ENCODE measurements at regions not wholly inside any gene's neighbourhood (a gene's known extent, or its start where the extent isn't known, plus 50 kb on each side); places are given as distances from the start of the nearest gene placed in this dataset.
"Not testable (repeated sequence)": the region's sequence is repeated elsewhere in the genome, so short reads cannot be mapped to it uniquely, and the experiment has no call there.

DNA sequence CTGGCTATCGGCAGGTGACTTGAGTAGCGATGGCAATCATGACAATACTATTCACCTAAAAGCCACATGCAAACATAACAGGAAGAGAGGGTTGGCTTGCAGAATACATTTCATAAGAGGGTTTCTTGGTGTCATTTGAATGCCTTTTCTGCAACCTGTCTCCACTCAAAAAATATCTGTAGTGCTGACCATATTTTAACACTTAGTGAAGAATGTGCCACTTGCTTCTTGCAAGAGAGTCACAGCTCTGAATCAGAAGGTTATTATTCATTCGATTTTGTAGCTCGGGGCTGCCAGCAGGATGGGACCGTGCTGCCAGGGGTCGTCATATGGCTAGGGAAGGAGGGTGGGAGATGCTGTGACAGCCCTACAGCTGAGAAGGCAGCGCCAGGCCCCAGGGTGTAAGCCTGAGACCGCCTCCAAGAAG is 152.0 kb upstream of the PITRM1 start:
- Mint-ChIP-seq H3K27ac (no peak overlapping the region), H3K4me1 (peaks cover 7% of the 10 kb centered on the region), H3K9me3 (peaks cover 8% of the 10 kb centered on the region), H3K4me3 (no peak overlapping the region), H3K36me3 (no peaks in the 10 kb centered on the region), H3K27me3 (ENCODE audit: low read depth) (no peaks in the 10 kb centered on the region)
- TF ChIP-seq, protein P1, sequence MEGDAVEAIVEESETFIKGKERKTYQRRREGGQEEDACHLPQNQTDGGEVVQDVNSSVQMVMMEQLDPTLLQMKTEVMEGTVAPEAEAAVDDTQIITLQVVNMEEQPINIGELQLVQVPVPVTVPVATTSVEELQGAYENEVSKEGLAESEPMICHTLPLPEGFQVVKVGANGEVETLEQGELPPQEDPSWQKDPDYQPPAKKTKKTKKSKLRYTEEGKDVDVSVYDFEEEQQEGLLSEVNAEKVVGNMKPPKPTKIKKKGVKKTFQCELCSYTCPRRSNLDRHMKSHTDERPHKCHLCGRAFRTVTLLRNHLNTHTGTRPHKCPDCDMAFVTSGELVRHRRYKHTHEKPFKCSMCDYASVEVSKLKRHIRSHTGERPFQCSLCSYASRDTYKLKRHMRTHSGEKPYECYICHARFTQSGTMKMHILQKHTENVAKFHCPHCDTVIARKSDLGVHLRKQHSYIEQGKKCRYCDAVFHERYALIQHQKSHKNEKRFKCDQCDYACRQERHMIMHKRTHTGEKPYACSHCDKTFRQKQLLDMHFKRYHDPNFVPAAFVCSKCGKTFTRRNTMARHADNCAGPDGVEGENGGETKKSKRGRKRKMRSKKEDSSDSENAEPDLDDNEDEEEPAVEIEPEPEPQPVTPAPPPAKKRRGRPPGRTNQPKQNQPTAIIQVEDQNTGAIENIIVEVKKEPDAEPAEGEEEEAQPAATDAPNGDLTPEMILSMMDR (IDR thresholded peaks at IDR 0.05; ENCODE audit: unreplicated experiment) = no peak
- no peak for DNase-seq (ENCODE audit: low spot score in 2 of 2, unreplicated experiment in 2 of 2)

DNA sequence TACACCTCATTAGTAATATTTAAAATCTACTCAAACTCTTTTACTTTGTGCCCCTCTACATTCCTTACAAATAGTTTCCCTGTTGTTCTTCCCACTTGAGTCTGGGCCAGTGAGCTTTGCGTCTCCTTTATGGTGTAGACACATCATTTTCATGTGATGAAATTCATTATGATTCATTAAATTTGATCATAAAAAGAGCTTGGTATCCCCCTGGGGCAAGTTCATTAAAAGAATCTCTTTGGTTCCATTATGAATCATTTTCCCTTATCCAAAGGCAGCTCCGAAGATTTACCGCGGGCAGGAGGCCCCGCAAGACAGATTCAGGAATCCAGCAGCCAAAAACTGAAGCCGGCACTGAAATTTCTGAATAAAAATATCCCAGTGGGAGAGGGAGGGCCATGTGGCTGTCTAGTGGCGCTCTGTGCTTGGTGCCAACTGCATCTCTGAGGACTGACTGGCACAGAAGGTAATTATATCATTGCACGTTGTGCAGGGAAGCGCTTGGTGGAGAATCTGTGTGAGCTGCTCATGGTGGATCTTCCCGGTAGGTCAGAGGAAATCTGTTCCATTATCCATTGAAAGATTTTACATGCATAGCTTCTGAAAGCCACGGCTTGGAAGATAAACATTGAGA is 151.4 kb upstream of the PITRM1 start:
- no peak for DNase-seq (ENCODE audit: low spot score in 2 of 2, unreplicated experiment in 2 of 2)
- peaks cover 8% of the 10 kb centered on the region for H3K9me3 Mint-ChIP-seq
- H3K4me1 Mint-ChIP-seq = peaks cover 7% of the 10 kb centered on the region
- no peaks in the 10 kb centered on the region for H3K36me3 Mint-ChIP-seq
- no peak overlapping the region for H3K27ac Mint-ChIP-seq
- H3K4me3 Mint-ChIP-seq = no peak overlapping the region
- TF ChIP-seq, protein P1 (IDR thresholded peaks at IDR 0.05; ENCODE audit: unreplicated experiment) = no peak
- H3K27me3 Mint-ChIP-seq (ENCODE audit: low read depth) = no peaks in the 10 kb centered on the region

DNA sequence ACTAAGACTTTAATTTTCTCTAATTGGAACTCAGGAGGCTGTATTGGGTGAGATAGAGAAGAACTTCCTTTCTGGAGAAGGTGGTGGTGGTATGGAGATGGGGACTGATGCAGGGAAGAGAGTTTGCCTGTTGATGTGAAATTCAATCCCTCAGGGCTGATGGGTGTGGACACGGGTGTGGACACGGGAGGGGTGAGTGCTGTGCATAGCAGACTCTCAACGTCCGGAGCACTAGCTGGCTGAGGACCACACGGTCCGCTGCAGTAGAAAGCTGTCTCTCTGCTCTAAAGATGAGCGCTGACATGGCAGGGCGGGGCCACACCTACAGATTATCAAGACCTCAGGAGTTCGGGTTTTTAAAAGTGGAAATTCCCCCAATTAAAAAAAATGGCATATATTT is 148.5 kb upstream of the PITRM1 start:
- H3K9me3 Mint-ChIP-seq = peaks cover 8% of the 10 kb centered on the region
- TF ChIP-seq, protein P1 (IDR thresholded peaks at IDR 0.05; ENCODE audit: unreplicated experiment) = no peak
- H3K27me3 Mint-ChIP-seq (ENCODE audit: low read depth) = no peaks in the 10 kb centered on the region
- no peak overlapping the region for H3K4me3 Mint-ChIP-seq
- no peak overlapping the region for H3K27ac Mint-ChIP-seq
- H3K36me3 Mint-ChIP-seq = no peaks in the 10 kb centered on the region
- DNase-seq (ENCODE audit: low spot score in 2 of 2, unreplicated experiment in 2 of 2) = no peak
- peaks cover 7% of the 10 kb centered on the region for H3K4me1 Mint-ChIP-seq

DNA sequence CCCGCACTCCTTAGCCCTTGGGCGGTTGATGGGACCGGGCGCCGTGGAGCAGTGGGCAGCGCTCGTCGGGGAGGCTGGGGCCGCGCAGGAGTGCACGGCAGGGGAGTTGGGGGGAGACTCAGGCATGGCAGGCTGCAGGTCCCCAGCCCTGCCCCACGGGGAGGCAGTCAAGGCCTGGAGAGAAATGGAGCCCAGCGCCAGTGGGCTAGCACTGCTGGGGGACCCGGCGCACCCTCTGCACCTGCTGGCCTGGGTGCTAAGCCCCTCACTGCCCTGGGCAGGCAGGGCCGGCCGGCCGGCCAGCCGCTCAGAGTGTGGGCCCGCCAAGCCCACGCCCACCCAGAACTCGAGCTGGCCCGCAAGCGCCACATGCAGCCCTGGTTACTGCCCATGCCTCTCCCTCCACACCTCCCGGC is 147.2 kb upstream of the PITRM1 start:
- peaks cover 5% of the 10 kb centered on the region for H3K27me3 Mint-ChIP-seq (ENCODE audit: low read depth)
- H3K4me1 Mint-ChIP-seq = peaks cover 7% of the 10 kb centered on the region
- no peak for DNase-seq (ENCODE audit: low spot score in 2 of 2, unreplicated experiment in 2 of 2)
- H3K27ac Mint-ChIP-seq = no peak overlapping the region
- H3K36me3 Mint-ChIP-seq = no peaks in the 10 kb centered on the region
- no peak overlapping the region for H3K4me3 Mint-ChIP-seq
- TF ChIP-seq, protein P1 (IDR thresholded peaks at IDR 0.05; ENCODE audit: unreplicated experiment) = no peak
- H3K9me3 Mint-ChIP-seq = peaks cover 8% of the 10 kb centered on the region

DNA sequence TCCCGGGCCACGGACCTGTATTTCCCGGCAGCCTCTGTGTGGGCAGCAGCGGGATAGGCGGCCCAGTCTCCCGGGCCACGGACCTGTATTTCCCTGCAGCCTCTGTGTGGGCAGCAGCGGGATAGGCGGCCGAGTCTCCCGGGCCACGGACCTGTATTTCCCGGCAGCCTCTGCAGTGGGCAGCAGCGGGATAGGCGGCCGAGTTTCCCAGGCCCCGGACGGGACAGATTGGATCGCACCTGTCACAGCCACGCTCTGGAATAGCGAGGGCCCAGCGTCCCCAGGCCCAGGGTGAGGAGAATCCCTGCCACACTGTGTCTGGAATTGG is 145.9 kb upstream of the PITRM1 start:
- H3K27me3 Mint-ChIP-seq (ENCODE audit: low read depth) = peaks cover 17% of the 10 kb centered on the region
- DNase-seq (ENCODE audit: low spot score in 2 of 2, unreplicated experiment in 2 of 2); H3K27ac Mint-ChIP-seq; H3K4me1 Mint-ChIP-seq; H3K9me3 Mint-ChIP-seq; H3K4me3 Mint-ChIP-seq; H3K36me3 Mint-ChIP-seq: not testable (repeated sequence)

DNA sequence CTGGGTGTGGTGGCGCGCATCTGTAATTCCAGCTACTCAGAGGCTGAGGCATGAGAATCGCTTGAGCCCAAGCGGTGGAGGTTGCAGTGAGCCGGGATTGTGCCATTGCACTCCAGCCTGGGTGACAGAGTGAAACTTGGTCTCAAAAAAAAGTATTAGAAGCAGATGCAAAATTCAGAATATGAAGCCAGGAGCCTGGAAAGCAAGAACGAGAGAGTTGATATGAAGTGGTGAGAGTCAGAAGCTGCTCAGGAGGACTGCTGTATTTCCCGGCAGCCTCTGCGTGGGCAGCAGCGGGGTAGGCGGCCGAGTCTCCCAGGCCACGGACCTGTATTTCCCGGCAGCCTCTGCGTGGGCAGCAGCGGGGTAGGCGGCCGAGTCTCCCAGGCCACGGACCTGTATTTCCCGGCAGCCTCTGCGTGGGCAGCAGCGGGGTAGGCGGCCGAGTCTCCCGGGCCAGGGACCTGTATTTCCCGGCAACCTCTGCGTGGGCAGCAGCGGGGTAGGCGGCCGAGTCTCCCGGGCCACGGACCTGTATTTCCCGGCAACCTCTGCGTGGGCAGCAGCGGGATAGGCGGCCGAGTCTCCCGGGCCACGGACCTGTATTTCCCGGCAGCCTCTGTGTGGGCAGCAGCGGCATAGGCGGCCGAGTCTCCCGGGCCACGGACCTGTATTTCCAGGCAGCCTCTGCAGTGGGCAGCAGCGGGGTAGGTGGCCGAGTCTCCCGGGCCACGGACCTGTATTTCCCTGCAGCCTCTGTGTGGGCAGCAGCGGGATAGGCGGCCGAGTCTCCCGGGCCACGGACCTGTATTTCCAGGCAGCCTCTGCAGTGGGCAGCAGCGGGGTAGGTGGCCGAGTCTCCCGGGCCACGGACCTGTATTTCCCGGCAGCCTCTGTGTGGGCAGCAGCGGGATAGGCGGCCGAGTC is 145.2 kb upstream of the PITRM1 start:
- DNase-seq (ENCODE audit: low spot score in 2 of 2, unreplicated experiment in 2 of 2); H3K36me3 Mint-ChIP-seq; H3K4me3 Mint-ChIP-seq; H3K4me1 Mint-ChIP-seq; H3K9me3 Mint-ChIP-seq; H3K27ac Mint-ChIP-seq: not testable (repeated sequence)
- peaks cover 18% of the 10 kb centered on the region for H3K27me3 Mint-ChIP-seq (ENCODE audit: low read depth)

DNA sequence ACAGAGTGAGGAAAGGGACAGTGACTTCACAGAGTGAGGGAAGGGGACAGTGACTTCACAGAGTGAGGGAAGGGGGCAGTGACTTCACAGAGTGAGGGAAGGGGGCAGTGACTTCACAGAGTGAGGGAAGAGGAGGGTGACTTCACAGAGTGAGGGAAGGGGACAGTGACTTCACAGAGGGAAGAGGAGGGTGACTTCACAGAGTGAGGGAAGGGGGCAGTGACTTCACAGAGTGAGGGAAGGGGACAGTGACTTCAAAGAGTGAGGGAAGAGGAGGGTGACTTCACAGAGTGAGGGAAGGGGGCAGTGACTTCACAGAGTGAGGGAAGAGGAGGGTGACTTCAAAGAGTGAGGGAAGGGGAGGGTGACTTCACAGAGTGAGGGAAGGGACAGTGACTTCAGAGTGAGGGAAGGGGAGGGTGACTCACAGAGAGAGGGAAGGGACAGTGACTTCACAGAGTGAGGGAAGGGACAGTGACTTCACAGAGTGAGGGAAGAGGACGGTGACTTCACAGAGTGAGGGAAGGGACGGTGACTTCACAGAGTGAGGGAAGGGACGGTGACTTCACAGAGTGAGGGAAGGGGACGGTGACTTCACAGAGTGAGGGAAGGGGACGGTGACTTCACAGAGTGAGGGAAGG is 142.0 kb upstream of the PITRM1 start:
- not testable (repeated sequence) for H3K4me3 Mint-ChIP-seq, H3K27ac Mint-ChIP-seq
- peaks cover 24% of the 10 kb centered on the region for H3K27me3 Mint-ChIP-seq (ENCODE audit: low read depth)

DNA sequence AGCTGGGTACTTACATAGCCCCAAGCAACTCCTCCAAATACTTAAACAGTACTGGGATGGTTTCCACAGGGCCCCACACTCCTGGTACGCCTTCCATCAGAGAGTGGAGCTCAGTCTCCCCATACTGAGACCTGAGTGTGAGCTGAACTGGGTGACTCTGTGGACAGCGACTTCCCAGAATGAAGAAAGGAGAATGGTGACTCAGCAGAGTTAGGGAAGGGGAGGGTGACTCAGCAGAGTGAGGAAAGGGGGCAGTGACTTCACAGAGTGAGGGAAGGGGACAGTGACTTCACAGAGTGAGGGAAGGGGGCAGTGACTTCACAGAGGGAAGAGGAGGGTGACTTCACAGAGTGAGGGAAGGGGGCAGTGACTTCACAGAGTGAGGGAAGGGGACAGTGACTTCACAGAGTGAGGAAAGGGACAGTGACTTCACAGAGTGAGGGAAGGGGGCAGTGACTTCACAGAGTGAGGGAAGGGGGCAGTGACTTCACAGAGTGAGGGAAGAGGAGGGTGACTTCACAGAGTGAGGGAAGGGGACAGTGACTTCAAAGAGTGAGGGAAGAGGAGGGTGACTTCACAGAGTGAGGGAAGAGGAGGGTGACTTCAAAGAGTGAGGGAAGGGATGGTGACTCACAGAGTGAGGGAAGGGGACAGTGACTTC is 141.3 kb upstream of the PITRM1 start:
- not testable (repeated sequence) for H3K36me3 Mint-ChIP-seq; DNase-seq (ENCODE audit: low spot score in 2 of 2, unreplicated experiment in 2 of 2); H3K4me1 Mint-ChIP-seq; H3K9me3 Mint-ChIP-seq; H3K4me3 Mint-ChIP-seq
- Mint-ChIP-seq H3K27ac (peak overlapping the region; percentile 78), H3K27me3 (ENCODE audit: low read depth) (peaks cover 24% of the 10 kb centered on the region)

More for the DNA sequence above, 142.0 kb upstream of the PITRM1 start:
- H3K4me1 Mint-ChIP-seq; H3K9me3 Mint-ChIP-seq; H3K36me3 Mint-ChIP-seq; DNase-seq (ENCODE audit: low spot score in 2 of 2, unreplicated experiment in 2 of 2): not testable (repeated sequence)

Data from mesothelial cell of epicardium (in vitro differentiated cells).